Neuron (in vitro differentiated cells): ENCODE measurements at regions not wholly inside any gene's neighbourhood (a gene's known extent, or its start where the extent isn't known, plus 50 kb on each side); places are given as distances from the start of the nearest gene placed in this dataset.
"Not testable (repeated sequence)": the region's sequence is repeated elsewhere in the genome, so short reads cannot be mapped to it uniquely, and the experiment has no call there.

Experiments
- H2AFZ ChIP-seq: one replicate; pipeline ENCODE4 v1.6.1; 2013; ENCODE audit warnings: low read depth, mild to moderate bottlenecking, inconsistent platforms, low read length, moderate library complexity
- H3K27me3 ChIP-seq: one replicate; pipeline ENCODE4 v1.6.1; 2013; ENCODE audit warnings: low read length; ENCODE audit not compliant: insufficient read depth
- H3K36me3 ChIP-seq: one replicate; pipeline ENCODE4 v1.6.1; 2013; ENCODE audit warnings: low read length; ENCODE audit not compliant: insufficient read depth
- H3K4me1 ChIP-seq: one replicate; pipeline ENCODE4 v1.6.1; 2013; ENCODE audit warnings: low read length; ENCODE audit not compliant: insufficient read depth
- H3K4me3 ChIP-seq: 2 replicates; pipeline ENCODE4 v1.5.1; 2013; ENCODE audit warnings: mild to moderate bottlenecking, low read length, moderate library complexity
- H3K9me3 ChIP-seq: one replicate; pipeline ENCODE4 v1.6.1; 2013; ENCODE audit warnings: low read length

GRCh38 chr11:115612046-115612730 is 108.0 kb upstream of the CADM1 start:
- Histone ChIP-seq H2AFZ (no peak overlapping the region), H3K9me3 (no peaks in the 10 kb centered on the region), H3K4me3 (no peak overlapping the region), H3K27me3 (peaks cover 2% of the 10 kb centered on the region), H3K36me3 (no peaks in the 10 kb centered on the region), H3K4me1 (peaks cover 11% of the 10 kb centered on the region)

GRCh38 chr11:115611343-115611742 is 107.1 kb upstream of the CADM1 start:
- Histone ChIP-seq H3K4me1 (peaks cover 11% of the 10 kb centered on the region), H3K36me3 (no peaks in the 10 kb centered on the region), H2AFZ (no peak overlapping the region), H3K27me3 (peaks cover 2% of the 10 kb centered on the region), H3K9me3 (no peaks in the 10 kb centered on the region), H3K4me3 (no peak overlapping the region)

GRCh38 chr11:115610908-115611307 is 106.7 kb upstream of the CADM1 start:
- H3K4me3 ChIP-seq, result no peak overlapping the region
- H3K27me3 ChIP-seq, result peaks cover 2% of the 10 kb centered on the region
- H2AFZ ChIP-seq, result no peak overlapping the region
- no peaks in the 10 kb centered on the region for H3K36me3 ChIP-seq
- no peaks in the 10 kb centered on the region for H3K9me3 ChIP-seq
- H3K4me1 ChIP-seq, result peaks cover 11% of the 10 kb centered on the region

GRCh38 chr11:115610234-115610633 is 106.0 kb upstream of the CADM1 start:
- not testable (repeated sequence) for H3K9me3 ChIP-seq, H2AFZ ChIP-seq, H3K27me3 ChIP-seq, H3K36me3 ChIP-seq, H3K4me3 ChIP-seq
- peaks cover 11% of the 10 kb centered on the region for H3K4me1 ChIP-seq

- Histone ChIP-seq H3K27me3 (peaks cover 2% of the 10 kb centered on the region), H3K4me1 (peaks cover 11% of the 10 kb centered on the region), H3K36me3 (no peaks in the 10 kb centered on the region), H3K9me3 (no peaks in the 10 kb centered on the region), H3K4me3 (no peak overlapping the region), H2AFZ (no peak overlapping the region)
These were observed 104.8 kb upstream of the CADM1 start for GRCh38 chr11:115608976-115609375.

- Histone ChIP-seq H3K4me1 (peaks cover 11% of the 10 kb centered on the region), H3K9me3 (no peaks in the 10 kb centered on the region), H3K36me3 (no peaks in the 10 kb centered on the region), H3K27me3 (peaks cover 2% of the 10 kb centered on the region), H2AFZ (no peak overlapping the region), H3K4me3 (no peak overlapping the region)
These were observed 103.5 kb upstream of the CADM1 start for GRCh38 chr11:115607621-115608221.

DNA sequence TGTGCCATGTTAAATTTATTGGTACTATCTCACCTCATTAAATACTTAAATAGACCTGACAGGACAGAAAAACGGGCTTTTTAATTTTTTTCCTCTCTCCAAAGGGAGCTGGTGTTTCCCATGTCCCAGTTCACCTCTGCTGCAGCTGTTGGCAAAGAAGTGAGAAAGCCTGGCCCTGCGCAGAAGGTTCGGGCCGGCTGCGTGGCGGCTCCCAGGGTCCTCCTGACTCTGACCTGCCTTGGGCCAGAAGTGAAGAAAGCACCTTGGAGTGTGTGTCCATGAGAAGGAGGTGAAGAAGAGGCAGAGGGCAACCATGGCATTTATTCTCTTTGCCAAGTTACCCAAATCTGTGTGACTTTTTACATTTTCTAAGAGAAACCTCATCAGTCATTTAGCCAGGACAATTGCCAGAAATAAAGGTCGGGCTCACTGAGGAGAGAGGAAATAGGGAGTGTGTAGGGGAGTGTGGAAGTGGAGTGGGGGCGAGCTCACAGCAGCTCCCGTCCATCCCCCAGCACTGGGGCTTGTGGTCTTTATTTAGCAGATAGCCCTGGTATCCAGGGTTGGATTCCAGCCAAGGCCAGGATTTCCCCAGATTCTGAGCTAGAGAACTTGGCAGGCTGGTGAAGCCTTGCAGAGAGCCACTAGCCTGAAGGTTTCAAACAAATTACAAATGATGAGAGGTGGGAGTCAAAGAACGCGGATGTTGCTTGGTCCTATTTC is 102.4 kb upstream of the CADM1 start:
- H3K27me3 ChIP-seq, result peaks cover 2% of the 10 kb centered on the region
- no peak overlapping the region for H2AFZ ChIP-seq
- no peaks in the 10 kb centered on the region for H3K9me3 ChIP-seq
- H3K4me3 ChIP-seq, result no peak overlapping the region
- peaks cover 2% of the 10 kb centered on the region for H3K4me1 ChIP-seq
- H3K36me3 ChIP-seq, result no peaks in the 10 kb centered on the region

DNA sequence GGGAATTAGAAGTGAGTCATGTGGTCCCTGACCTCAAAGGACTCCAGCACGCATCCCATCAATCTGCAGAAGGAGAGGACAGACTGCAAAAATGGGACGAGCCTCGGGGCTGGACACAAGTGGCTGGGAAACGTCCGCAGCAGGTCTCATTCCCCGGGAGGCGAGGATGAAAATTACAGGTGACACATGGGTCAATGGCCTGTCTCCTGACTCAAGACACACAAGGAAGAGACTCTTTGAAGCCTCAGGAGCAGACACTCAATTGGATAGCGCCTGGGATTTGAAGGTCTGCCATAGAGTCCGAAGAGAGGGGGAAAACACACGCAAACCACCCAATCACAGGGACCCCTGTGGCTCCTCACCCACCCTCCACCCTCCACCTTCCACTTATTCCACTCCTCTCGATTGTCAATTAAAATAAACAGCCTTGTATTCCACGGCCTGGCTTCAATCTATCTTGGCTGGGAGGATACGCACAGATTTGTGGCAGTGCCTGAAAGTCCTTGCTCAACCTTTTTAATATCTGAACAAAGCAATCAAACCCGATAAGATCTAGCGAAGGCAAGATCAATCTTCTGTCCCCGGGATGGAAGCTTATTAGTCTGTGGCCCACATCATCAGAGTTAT is 101.8 kb upstream of the CADM1 start:
- Histone ChIP-seq H3K4me3 (no peak overlapping the region), H3K36me3 (no peaks in the 10 kb centered on the region), H3K9me3 (no peaks in the 10 kb centered on the region), H3K27me3 (peaks cover 2% of the 10 kb centered on the region), H3K4me1 (no peaks in the 10 kb centered on the region), H2AFZ (no peak overlapping the region)

DNA sequence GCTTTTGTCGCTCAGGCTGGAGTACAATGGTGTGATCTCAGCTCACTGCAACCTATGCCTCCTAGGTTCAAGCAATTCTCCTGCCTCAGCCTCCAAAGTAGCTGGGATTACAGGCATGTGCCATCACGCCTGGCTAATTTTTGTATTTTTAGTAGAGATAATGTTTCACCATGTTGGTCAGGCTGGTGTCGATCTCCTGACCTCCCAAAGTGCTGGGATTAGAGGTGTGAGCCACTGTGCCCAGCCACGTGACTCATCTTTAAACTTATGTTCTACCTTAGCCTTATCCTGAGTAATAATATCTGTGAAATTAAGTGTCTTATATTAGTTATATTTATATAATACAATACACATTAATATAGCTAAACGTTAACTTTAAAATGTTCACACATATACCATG is 101.2 kb upstream of the CADM1 start:
- H3K4me1 ChIP-seq, H3K4me3 ChIP-seq, H3K36me3 ChIP-seq, H3K9me3 ChIP-seq, H3K27me3 ChIP-seq, H2AFZ ChIP-seq: not testable (repeated sequence)

DNA sequence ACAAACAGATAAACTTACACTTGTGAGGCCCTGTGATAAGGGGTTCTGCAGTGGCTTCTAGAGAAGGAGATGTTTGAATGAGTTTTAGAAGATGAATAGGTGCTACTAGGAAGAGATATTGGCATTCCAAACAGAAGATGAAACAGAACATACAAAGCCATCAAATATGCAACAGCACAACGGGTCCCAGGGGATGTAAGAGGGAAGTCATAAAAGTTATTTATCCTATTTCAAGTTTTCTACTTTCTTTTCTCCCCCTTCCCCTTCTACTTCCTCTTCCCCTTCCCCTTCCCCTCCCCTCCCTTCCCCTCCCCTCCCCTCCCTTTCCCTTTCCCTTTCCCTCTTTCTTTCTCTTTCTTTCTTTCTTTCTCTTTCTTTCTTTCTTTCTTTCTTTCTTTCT is 94.9 kb upstream of the CADM1 start:
- Histone ChIP-seq H3K9me3 (no peaks in the 10 kb centered on the region), H3K4me1 (peaks cover 5% of the 10 kb centered on the region), H3K27me3 (no peaks in the 10 kb centered on the region), H3K36me3 (no peaks in the 10 kb centered on the region), H3K4me3 (no peak overlapping the region), H2AFZ (no peak overlapping the region)

- no peak overlapping the region for H3K4me3 ChIP-seq
- H3K4me1 ChIP-seq, result peaks cover 5% of the 10 kb centered on the region
- H3K9me3 ChIP-seq, result no peaks in the 10 kb centered on the region
- no peaks in the 10 kb centered on the region for H3K36me3 ChIP-seq
- no peak overlapping the region for H2AFZ ChIP-seq
- H3K27me3 ChIP-seq, result no peaks in the 10 kb centered on the region
These were observed 94.2 kb upstream of the CADM1 start for GRCh38 chr11:115598257-115598901.

DNA sequence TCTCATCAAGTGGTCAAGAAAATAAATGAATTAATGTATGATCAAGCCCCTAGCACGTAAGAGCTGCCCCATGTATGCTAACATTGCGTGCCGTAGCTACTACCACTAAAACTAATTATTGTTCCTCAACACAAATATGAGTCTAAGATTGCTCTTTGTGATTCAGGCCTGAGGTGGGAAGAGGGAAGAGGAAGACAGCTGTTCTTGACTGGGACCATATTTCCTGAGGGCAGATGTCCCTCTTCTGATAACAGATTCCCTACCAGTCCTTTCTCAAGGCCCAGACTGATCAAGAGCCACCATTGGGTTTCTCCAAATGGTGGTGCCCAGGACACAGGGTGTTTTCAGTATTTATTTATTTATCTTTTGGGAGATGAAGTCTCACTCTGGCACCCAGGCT is 87.2 kb upstream of the CADM1 start:
- Histone ChIP-seq H3K27me3 (no peaks in the 10 kb centered on the region), H3K4me3 (no peak overlapping the region), H3K36me3 (no peaks in the 10 kb centered on the region), H3K4me1 (no peaks in the 10 kb centered on the region), H2AFZ (no peak overlapping the region), H3K9me3 (no peaks in the 10 kb centered on the region)

DNA sequence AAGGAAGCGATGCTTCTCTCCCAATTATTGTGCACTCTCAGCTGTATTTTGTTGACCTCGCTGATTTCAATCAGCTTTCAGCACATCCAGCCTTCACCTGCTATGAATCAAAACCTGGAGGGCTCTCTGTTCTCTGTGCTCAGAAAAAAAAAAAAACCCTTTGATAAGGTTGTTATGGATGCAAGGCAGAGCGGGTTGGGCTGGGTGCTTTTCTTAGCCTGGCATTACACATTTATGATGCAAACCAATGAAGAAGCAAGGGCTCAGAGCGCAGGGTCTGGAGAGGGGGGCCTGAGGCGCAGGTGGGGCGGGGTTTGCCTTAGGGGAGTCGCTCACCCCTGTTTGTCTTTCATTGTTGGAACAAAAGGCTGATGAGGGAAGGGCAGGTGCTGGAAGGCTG is 86.0 kb upstream of the CADM1 start:
- H2AFZ ChIP-seq, result no peak overlapping the region
- no peaks in the 10 kb centered on the region for H3K4me1 ChIP-seq
- no peak overlapping the region for H3K4me3 ChIP-seq
- H3K27me3 ChIP-seq, result no peaks in the 10 kb centered on the region
- H3K36me3 ChIP-seq, result no peaks in the 10 kb centered on the region
- H3K9me3 ChIP-seq, result no peaks in the 10 kb centered on the region
